Hepatocyte (in vitro differentiated cells): ENCODE measurements at regions not wholly inside any gene's neighbourhood (a gene's known extent, or its start where the extent isn't known, plus 50 kb on each side); places are given as distances from the start of the nearest gene placed in this dataset.

Experiments used
- DNase-seq: peaks from one replicate; pipeline ENCODE4 v3.0.0-alpha.2; 2016; ENCODE audit warnings: low spot score
- H2AFZ ChIP-seq: fragments of 200-600 bp; sonication (generic); 2 replicates; pipeline ENCODE4 v1.6.0; 2016; ENCODE audit warnings: antibody characterized with exemption, mild to moderate bottlenecking
- H3K27ac ChIP-seq: fragments of 200-600 bp; sonication (generic); 2 replicates; pipeline ENCODE4 v1.5.1; 2016; ENCODE audit warnings: mild to moderate bottlenecking
- H3K27me3 ChIP-seq: fragments of 200-600 bp; sonication (generic); 2 replicates; pipeline ENCODE4 v1.6.1; 2016
- H3K36me3 ChIP-seq: fragments of 200-600 bp; sonication (generic); replicated peaks from 2 replicates; pipeline ENCODE4 v1.5.1; 2016; ENCODE audit warnings: low read depth; ENCODE audit not compliant: insufficient read depth
- H3K4me1 ChIP-seq: fragments of 200-600 bp; sonication (generic); 2 replicates; pipeline ENCODE4 v1.5.1; 2016; ENCODE audit warnings: mild to moderate bottlenecking, moderate library complexity; ENCODE audit not compliant: insufficient read depth
- H3K4me2 ChIP-seq: fragments of 200-600 bp; sonication (generic); 2 replicates; pipeline ENCODE4 v1.6.0; 2016
- H3K4me3 ChIP-seq: fragments of 200-600 bp; sonication (generic); 2 replicates; pipeline ENCODE4 v1.5.1; 2016; ENCODE audit warnings: mild to moderate bottlenecking
- H3K79me2 ChIP-seq: fragments of 200-600 bp; sonication (generic); 2 replicates; pipeline ENCODE4 v1.6.0; 2017; ENCODE audit warnings: mild to moderate bottlenecking
- H3K9me2 ChIP-seq: fragments of 200-600 bp; sonication (generic); replicated peaks from 2 replicates; pipeline ENCODE4 v1.6.0; 2017; ENCODE audit warnings: mild to moderate bottlenecking; ENCODE audit not compliant: insufficient read depth
- H3K9me3 ChIP-seq: fragments of 200-600 bp; sonication (generic); 2 replicates; pipeline ENCODE4 v1.5.1; 2016; ENCODE audit warnings: low read depth, mild to moderate bottlenecking
- H4K20me1 ChIP-seq: fragments of 200-600 bp; sonication (generic); 2 replicates; pipeline ENCODE4 v1.6.0; 2016; ENCODE audit warnings: mild to moderate bottlenecking; ENCODE audit not compliant: insufficient read depth, poor library complexity, severe bottlenecking
- EZH2 ChIP-seq: fragments of 200-600 bp; sonication (generic); IDR thresholded peaks from 2 replicates; pipeline ENCODE4 v1.6.1; 2016; ENCODE audit warnings: antibody characterized with exemption, mild to moderate bottlenecking, borderline replicate concordance
- EZH2phosphoT487 ChIP-seq: fragments of 200-600 bp; sonication (generic); IDR thresholded peaks from one replicate; pipeline ENCODE4 v1.6.1; 2018; ENCODE audit warnings: antibody characterized with exemption, mild to moderate bottlenecking, low read depth, moderate library complexity; ENCODE audit not compliant: unreplicated experiment, severe bottlenecking
- WGBS: methylation state at CpG from one replicate; pipeline ENCODE4 v1.1.6; 2016; ENCODE audit warnings: low lambda C conversion rate; ENCODE audit errors: missing lambda C conversion rate; 5-methylcytosine and 5-hydroxymethylcytosine counted together
- TF ChIP-seq, protein P1 (sequence below): fragments of 200-600 bp; sonication (generic); IDR thresholded peaks from 2 replicates; pipeline ENCODE4 v1.5.1; 2016; ENCODE audit warnings: antibody characterized with exemption, mild to moderate bottlenecking; ENCODE audit not compliant: poor library complexity

DNA sequence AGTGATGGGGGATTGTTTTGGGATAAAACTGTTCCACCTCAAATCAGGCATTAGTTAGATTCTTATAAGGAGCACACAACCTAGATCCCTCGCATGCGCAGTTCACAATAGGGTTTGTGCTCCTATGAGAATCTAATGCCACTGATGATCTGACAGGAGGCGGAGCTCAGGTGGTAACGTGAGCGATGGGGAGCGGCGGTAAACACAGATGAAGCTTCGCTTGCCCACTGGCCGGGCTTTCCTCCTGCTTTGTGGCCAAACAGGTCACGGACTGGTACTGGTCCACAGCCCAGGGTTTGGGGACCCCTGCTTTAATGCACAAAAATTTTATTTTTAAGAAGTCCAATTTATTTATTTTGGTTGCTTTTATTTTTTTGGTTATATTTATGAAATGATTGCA, 238.8 kb downstream of the AACS start:
- no peak for DNase-seq
- 96% methylated on average over 10 of the region's 10 CpGs for WGBS
- no peaks in the 10 kb centered on the region for H3K79me2 ChIP-seq
- H3K9me3 ChIP-seq: no peaks in the 10 kb centered on the region
- no peak overlapping the region for H2AFZ ChIP-seq
- no peak for TF ChIP-seq EZH2phosphoT487
- TF ChIP-seq, protein P1, sequence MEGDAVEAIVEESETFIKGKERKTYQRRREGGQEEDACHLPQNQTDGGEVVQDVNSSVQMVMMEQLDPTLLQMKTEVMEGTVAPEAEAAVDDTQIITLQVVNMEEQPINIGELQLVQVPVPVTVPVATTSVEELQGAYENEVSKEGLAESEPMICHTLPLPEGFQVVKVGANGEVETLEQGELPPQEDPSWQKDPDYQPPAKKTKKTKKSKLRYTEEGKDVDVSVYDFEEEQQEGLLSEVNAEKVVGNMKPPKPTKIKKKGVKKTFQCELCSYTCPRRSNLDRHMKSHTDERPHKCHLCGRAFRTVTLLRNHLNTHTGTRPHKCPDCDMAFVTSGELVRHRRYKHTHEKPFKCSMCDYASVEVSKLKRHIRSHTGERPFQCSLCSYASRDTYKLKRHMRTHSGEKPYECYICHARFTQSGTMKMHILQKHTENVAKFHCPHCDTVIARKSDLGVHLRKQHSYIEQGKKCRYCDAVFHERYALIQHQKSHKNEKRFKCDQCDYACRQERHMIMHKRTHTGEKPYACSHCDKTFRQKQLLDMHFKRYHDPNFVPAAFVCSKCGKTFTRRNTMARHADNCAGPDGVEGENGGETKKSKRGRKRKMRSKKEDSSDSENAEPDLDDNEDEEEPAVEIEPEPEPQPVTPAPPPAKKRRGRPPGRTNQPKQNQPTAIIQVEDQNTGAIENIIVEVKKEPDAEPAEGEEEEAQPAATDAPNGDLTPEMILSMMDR: no peak
- TF ChIP-seq EZH2: no peak
- no peaks in the 10 kb centered on the region for H4K20me1 ChIP-seq
- H3K9me2 ChIP-seq: no peaks in the 10 kb centered on the region
- no peaks in the 10 kb centered on the region for H3K36me3 ChIP-seq
- H3K4me3 ChIP-seq: no peak overlapping the region
- H3K4me1 ChIP-seq: no peaks in the 10 kb centered on the region
- no peak overlapping the region for H3K4me2 ChIP-seq
- no peak overlapping the region for H3K27ac ChIP-seq
- no peaks in the 10 kb centered on the region for H3K27me3 ChIP-seq

DNA sequence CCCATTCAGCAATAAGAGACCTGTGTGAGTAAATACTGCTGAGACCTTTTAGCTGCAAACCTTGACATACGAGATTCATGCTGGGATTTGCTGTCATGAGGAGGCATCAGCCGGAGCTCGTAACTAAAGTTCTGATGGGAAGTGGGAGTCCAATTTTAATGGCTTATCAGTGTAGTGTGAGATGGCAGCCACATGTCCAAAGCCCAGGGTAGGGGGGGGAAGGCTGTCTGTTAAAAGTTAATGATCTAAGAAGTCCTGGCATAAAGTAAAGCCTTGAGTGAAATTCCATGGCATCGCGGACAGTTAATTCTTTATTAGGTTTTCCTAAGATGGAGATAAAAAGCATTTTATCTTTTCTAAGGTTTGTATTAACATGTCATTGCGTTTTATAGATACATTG, 240.0 kb downstream of the AACS start:
- Histone ChIP-seq H3K79me2 (no peaks in the 10 kb centered on the region), H3K36me3 (no peaks in the 10 kb centered on the region), H3K4me1 (no peaks in the 10 kb centered on the region), H3K27me3 (no peaks in the 10 kb centered on the region), H3K9me3 (no peaks in the 10 kb centered on the region), H3K9me2 (no peaks in the 10 kb centered on the region), H4K20me1 (no peaks in the 10 kb centered on the region), H2AFZ (no peak overlapping the region), H3K4me2 (no peak overlapping the region), H3K4me3 (no peak overlapping the region), H3K27ac (no peak overlapping the region)
- DNase-seq: no peak
- TF ChIP-seq, protein P1: no peak
- TF ChIP-seq EZH2 (no peak), EZH2phosphoT487 (no peak)
- WGBS: 61% methylated on average over 6 of the region's 6 CpGs

DNA sequence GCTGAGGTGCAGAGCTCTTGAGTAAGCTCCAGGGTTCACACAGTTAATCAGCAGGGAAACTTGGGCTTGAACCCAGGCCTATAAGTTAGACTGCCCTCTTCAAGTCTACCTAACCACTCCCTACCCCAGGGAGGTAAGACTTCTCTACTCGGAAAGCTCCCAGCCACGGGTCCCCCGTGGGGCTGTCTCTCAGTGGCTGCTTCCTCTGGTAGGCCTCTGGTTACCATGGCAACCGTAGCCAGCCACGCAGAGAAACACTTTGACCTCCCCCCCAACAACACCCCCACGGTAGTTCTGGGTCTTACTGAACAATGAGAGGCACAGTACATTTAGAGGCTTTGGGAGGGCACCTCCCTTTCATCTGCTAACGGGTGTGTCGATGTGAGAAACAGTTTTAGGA, 245.2 kb downstream of the AACS start:
- Histone ChIP-seq H3K9me2 (no peaks in the 10 kb centered on the region), H3K27me3 (no peaks in the 10 kb centered on the region), H3K4me1 (no peaks in the 10 kb centered on the region), H3K79me2 (no peaks in the 10 kb centered on the region), H3K27ac (no peak overlapping the region), H3K4me3 (no peak overlapping the region), H3K4me2 (no peak overlapping the region), H2AFZ (no peak overlapping the region), H3K36me3 (no peaks in the 10 kb centered on the region), H3K9me3 (no peaks in the 10 kb centered on the region), H4K20me1 (no peaks in the 10 kb centered on the region)
- no peak for DNase-seq
- WGBS: 78% methylated on average over 8 of the region's 8 CpGs
- TF ChIP-seq EZH2 (no peak), EZH2phosphoT487 (no peak)
- TF ChIP-seq, protein P1: no peak

- no peak for DNase-seq
- Histone ChIP-seq H3K27ac (no peak overlapping the region), H3K79me2 (no peaks in the 10 kb centered on the region), H3K9me3 (no peaks in the 10 kb centered on the region), H3K9me2 (no peaks in the 10 kb centered on the region), H3K27me3 (no peaks in the 10 kb centered on the region), H4K20me1 (no peaks in the 10 kb centered on the region), H3K4me2 (no peak overlapping the region), H3K4me1 (no peaks in the 10 kb centered on the region), H2AFZ (no peak overlapping the region), H3K36me3 (no peaks in the 10 kb centered on the region), H3K4me3 (no peak overlapping the region)
- WGBS: 94% methylated on average over 7 of the region's 7 CpGs
- TF ChIP-seq EZH2 (no peak), EZH2phosphoT487 (no peak)
- TF ChIP-seq, protein P1: no peak
Measured at GRCh38 chr12:125311050-125311449, 245.8 kb downstream of the AACS start.
